ENCODE measurements at regions not wholly inside any gene's neighbourhood (a gene's known extent, or its start where the extent isn't known, plus 50 kb on each side); places are given as distances from the start of the nearest gene placed in this dataset.

- no peaks in the 10 kb centered on the region for H3K4me1 ChIP-seq
- DNase-seq: no peak
- H3K4me3 ChIP-seq: no peak overlapping the region
- no peak for TF ChIP-seq CTCF (IDR thresholded peaks at IDR 0.05)
- no peak for TF ChIP-seq POLR2A (IDR thresholded peaks at IDR 0.05)
- no peak overlapping the region for H3K27ac ChIP-seq
- no peaks in the 10 kb centered on the region for H3K36me3 ChIP-seq (ENCODE audit: low read depth, missing control alignments)
- H3K27me3 ChIP-seq: no peaks in the 10 kb centered on the region
- no peaks in the 10 kb centered on the region for H3K9me3 ChIP-seq
- intact Hi-C loops (cut with DNase I; ENCODE audit: low total_unique reads): no loop called here
Measured at GRCh38 chr5:29414681-29415080, 1778.8 kb upstream of the CDH6 start.

GRCh38 chr5:29412979-29413378, 1780.5 kb upstream of the CDH6 start:
- no peak for DNase-seq
- Histone ChIP-seq H3K4me3 (no peak overlapping the region), H3K27me3 (no peaks in the 10 kb centered on the region), H3K9me3 (no peaks in the 10 kb centered on the region), H3K36me3 (ENCODE audit: low read depth, missing control alignments) (no peaks in the 10 kb centered on the region), H3K27ac (no peak overlapping the region), H3K4me1 (no peaks in the 10 kb centered on the region)
- intact Hi-C loops (cut with DNase I; ENCODE audit: low total_unique reads): no loop called here
- WGBS, 2 donors: 45 to 54% methylated on average over 1 of the region's 1 CpG
- TF ChIP-seq CTCF (IDR thresholded peaks at IDR 0.05) (no peak), POLR2A (IDR thresholded peaks at IDR 0.05) (no peak)

- no peak overlapping the region for H3K4me3 ChIP-seq
- no peaks in the 10 kb centered on the region for H3K9me3 ChIP-seq
- H3K27me3 ChIP-seq: no peaks in the 10 kb centered on the region
- DNase-seq: no peak
- no peaks in the 10 kb centered on the region for H3K4me1 ChIP-seq
- intact Hi-C loops (cut with DNase I; ENCODE audit: low total_unique reads): no loop called here
- no peaks in the 10 kb centered on the region for H3K36me3 ChIP-seq (ENCODE audit: low read depth, missing control alignments)
- H3K27ac ChIP-seq: no peak overlapping the region
- no peak for TF ChIP-seq POLR2A (IDR thresholded peaks at IDR 0.05)
Measured at GRCh38 chr5:29402270-29402669, 1791.2 kb upstream of the CDH6 start.

GRCh38 chr5:29389993-29390392, 1803.5 kb upstream of the CDH6 start:
- Histone ChIP-seq H3K27ac (no peak overlapping the region), H3K27me3 (no peaks in the 10 kb centered on the region), H3K4me3 (no peak overlapping the region), H3K4me1 (no peaks in the 10 kb centered on the region), H3K36me3 (ENCODE audit: low read depth, missing control alignments) (no peaks in the 10 kb centered on the region), H3K9me3 (no peaks in the 10 kb centered on the region)
- DNase-seq: no peak
- intact Hi-C loops (cut with DNase I; ENCODE audit: low total_unique reads): no loop called here
- WGBS, 2 donors: 84 to 91% methylated on average over 7 of the region's 7 CpGs
- TF ChIP-seq CTCF (IDR thresholded peaks at IDR 0.05): no peak
- no peak for TF ChIP-seq POLR2A (IDR thresholded peaks at IDR 0.05)

- no peak for DNase-seq
- WGBS, 2 donors: 55 to 71% methylated on average over 1 of the region's 1 CpG
- H3K4me1 ChIP-seq: no peaks in the 10 kb centered on the region
- H3K36me3 ChIP-seq (ENCODE audit: low read depth, missing control alignments): no peaks in the 10 kb centered on the region
- H3K27ac ChIP-seq: no peak overlapping the region
- no peak overlapping the region for H3K4me3 ChIP-seq
- H3K27me3 ChIP-seq: no peaks in the 10 kb centered on the region
- intact Hi-C loops (cut with DNase I; ENCODE audit: low total_unique reads): no loop called here
- H3K9me3 ChIP-seq: no peaks in the 10 kb centered on the region
- TF ChIP-seq CTCF (IDR thresholded peaks at IDR 0.05) (no peak), POLR2A (IDR thresholded peaks at IDR 0.05) (no peak)
Measured at GRCh38 chr5:29387384-29387783, 1806.1 kb upstream of the CDH6 start.

All from testis (tissue), 2 donors.